ENCODE measurements at regions not wholly inside any gene's neighbourhood (a gene's known extent, or its start where the extent isn't known, plus 50 kb on each side); places are given as distances from the start of the nearest gene placed in this dataset.

DNA sequence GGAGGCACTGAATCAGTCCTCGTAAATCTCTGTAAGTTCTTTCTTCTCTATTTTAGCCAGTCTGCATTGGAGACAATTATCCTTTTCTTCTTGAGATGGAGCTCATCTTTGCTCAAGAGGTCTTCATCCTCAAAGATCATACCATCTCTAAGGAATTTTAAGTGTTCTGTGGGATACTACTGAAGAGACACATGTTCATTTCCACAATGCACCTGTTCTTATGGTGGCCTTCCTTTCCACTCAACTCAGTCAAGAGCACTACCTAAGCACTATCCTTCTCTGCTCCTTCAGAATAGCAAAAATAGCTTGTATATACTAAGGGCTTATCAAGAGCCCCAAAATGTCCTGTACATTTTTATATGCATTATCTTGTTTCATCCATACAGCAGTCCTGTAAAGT is 214.0 kb downstream of the KLF5 start:
- no peak for DNase-seq

DNA sequence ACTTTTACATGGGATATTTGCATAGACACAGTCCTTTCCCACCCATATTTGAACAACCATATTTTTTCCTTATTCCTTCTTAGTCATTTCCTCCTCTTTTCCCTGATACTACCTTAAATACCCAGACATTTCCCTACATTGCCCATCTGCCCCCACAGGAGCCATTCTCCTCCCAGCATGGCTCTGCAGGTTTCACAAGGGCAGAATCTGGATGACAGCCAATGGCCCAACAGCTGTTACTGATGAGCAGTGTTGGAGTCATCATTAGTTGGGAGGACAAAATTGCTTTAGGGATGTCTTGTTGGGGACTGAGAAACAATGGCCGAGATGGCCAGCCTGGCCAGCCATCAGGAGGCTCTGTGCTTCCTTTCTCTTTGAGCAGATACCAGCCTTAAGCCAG is 209.5 kb downstream of the KLF5 start:
- peak; percentile 7 for DNase-seq

DNA sequence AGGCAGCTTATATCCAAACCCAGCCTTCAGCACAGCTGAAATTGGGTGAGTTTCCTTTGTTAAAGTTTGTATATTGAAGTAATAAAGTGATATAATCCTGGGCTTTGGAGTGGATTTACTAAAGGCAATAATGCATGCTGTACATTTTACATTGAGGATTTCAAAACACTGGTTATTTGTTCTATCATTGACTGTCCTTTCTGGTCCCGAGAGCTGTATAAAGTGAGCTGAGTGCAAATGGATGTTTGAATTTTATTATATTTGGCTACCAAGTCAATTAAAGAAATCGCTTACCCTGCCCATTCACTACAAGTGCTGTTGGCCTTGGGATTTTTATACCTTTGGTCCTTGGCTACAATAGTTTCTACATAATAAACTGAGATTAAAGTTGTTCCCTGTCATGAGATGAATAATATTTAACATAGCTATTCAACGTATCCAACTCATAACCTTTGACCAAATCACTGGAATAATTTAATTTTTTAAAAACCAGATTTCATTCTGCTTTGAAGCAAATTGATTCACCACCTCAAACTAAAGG is 207.9 kb downstream of the KLF5 start:
- no peak for DNase-seq

DNA sequence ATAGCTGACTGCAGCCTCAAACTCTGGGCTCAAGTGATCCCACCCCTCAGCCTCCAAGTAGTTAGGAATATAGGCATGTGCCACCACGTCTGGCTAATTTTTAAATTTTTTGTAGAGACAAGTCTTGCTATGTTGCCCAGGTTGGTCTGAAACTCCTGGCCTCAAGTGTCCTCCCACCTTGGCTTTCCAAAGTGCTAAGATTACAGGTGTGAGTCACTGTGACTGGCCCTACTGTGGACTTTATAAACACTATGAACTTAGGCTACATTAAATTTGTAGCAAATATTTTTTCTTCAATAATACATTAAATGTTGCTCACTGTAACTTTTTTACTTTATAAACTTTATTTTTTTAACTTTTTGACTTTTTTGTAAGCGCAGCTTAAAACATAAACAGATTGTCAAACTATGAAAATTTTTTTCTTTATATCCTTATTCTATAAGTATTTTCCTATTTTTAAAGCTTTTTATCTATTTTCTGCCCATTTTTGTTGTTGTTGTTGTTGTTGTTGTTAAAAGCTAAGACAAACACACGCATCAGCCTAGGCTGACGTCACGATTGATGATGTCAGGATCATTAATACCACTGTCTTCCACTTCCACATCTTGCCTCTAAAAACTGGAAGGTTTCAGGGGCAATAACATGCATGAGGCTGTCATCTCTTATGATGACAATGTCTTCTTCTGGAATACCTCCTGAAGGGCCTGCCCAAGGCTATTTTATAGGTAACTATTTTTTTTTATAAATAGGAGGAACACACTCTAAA is 204.2 kb downstream of the KLF5 start:
- no peak for DNase-seq

DNA sequence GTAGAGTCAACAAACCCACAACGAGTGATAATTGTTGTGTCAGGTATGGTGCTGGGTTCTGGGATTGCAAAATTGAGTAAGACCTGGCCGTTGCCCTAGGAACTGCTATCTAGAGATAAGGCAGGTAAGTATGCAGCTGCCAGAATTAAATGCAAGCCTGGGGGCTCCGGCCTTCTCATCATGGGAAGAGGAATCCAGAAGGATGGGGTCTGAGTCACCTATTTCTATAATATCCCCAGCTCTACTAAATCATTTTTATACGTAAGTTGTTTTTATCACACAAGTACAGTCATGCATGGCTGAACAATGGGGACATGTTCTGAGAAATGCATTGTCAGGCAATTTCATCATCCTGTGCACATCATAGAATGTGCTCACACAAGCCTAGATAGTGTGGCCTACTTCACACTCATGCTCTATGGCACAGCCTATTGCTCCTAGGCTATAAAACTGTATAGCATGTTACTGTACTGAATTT is 203.0 kb downstream of the KLF5 start:
- no peak for DNase-seq

DNA sequence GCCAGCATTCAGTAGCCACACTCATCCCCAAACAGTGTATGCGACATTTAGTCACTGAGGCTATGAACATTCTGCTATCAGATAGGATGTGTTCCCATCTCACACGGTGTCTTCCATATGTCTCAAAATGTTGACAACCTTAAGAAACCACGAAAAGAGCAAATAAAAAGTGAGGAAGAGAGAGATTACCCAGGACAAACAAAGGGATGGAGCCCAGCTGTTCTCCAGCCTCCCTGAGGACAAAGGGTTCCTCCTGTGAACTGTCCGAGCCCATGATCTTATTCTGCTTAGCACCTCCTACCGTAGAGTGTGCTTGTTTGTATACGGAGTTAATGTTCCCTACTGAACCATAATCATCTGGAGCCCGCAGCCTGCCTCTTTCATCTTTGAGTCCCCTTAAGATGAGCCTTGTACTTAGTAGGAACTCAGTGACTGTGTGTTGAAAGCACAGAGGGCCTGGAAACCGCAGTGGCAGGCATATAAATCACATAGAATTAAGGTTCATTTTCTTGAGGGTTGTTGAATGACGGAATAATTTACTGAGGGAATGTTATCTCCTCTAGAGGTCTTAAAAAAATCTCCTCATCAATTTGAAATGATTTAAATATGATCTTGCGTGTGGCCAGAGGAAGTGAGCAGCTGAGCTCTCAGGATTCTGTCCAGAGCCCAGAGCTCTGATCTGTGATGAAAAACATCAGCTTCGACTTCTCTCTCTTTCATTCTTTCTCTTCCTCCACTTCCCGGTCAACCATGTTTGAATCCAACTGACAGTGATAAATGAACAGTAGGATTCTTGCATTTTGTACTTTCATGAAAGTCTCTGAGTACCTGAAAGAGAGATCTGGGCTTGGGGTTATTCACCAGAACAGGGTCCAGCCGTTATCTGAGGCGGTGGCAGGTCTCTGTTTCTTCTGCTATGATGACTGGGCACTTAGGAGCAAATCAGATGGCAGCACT is 200.5 kb downstream of the KLF5 start:
- no peak for DNase-seq

DNA sequence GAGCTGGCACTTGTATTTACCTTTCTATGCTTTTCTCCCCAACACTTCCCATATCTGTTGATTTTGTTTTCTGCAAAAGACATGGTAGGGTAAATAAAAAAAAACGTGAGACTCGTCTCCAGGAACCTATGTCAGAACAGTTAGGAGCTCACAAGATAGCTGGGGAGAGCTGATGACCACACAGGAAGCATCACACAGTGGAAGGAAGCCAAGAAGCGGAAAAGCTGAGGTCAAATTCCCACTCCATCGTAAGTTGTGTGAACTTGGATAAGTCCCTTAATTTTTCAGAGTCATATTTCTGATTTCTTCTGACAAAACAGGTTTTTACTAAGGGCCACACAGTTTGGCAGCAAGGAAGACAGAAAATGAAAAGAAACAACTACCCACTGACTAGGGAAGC is 199.6 kb downstream of the KLF5 start:
- DNase-seq = no peak

DNA sequence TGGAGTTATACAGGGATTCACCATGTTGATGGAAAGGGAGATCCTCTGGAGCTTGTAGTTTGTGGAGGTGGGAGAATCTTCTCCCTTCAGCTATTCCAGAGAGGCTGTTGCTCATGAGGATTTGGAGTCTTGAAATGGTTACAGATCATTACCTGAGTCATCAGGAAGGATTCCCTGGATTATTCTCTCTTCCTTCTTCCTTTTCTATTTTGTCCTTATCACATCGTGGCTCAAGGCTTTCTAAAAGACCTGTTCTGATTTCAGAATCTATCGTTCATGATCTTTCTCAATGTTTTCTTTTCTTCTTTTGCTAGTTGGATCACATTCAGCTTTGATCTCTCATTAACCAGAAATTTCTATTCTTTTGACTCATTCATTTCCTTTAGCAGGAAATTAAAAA is 196.0 kb downstream of the KLF5 start:
- DNase-seq = no peak

DNA sequence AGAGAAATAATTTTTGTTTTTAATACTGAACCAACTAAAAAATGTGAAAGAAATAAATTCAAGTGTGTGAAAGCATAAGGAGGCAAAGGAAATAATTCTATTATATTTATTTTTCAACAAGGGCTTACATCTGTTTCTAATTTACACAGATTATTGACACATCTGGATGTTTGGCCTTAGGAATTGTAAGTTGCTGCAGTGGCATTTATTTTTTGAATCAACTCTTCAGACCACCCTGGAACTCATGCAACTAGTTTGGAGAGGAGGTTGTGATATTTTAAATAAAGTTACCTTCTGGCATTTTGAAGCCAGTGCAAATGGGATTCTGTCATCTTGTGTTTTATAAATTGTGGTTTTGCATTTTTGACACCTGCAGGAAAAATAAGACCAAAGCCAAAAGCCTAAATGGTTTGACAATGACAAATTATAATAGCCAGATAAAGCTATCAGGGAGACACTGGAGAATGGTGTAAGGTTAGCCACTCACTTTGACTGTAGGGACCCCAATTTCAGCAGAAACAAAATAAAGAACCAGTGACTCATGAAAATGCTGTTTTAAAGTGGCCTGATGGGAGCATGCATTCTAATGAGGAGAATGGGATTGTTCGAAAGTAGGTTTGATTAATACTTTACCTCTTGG is 192.9 kb downstream of the KLF5 start:
- no peak for DNase-seq

DNA sequence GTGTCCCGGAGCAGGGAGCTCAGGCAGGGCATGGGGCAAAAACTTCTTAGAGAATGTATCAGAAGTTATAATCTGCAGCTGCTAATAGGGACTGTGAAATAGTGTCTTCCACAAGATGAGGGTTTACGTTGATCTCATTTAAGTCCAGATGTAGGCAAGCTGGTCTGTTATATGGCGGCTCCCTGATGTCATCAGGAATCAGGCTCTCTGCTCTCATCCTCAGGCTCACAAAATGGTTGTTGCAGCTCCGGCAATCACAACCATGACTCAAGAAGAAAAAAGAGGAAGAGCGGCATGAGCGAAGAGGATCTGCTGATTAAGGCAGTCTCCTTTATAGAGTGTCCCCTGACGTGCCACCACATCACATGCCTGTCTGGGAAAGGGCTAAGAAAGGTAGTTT is 191.3 kb downstream of the KLF5 start:
- no peak for DNase-seq

DNA sequence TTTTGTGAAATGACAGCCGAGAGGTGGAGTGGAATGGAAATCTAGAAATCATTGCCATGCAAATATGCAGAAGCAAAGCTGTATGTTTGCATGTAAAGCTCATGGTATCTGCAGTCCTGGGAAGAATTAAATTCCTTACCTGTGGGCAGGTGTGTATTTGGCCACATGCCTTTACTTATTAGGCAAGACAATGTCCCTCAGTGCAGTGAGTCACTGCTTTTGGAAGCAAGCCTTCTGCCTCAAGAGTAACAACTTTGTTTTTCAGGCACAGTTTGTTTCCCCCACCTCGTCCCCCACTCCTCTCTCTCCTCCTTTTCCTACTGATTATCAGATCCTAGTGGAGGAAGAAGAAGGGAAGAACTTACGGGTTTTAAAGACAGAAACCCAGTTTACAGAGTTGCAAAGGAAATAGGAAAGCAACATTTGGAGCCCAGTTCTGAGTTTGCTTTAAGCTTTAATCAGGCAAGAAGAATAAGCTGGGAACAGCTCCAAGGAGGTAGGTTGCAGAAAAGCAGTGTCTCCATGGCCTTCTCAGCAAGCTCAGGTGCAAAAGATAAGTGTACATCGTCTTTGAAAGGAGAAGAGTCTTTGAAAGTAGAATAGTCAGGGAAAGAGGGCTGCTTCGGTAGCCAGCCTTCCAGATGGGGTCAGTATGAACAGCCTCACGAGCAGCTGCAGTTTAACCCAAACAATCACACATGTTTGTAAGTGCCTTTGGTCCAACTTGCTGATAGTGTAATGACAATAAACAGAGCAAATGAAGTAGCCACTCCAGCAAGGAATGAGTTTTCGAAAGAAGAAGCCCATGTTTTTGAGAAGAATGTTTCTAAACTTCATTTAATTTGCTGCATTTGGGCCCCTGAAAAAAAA is 190.1 kb downstream of the KLF5 start:
- DNase-seq = no peak

DNA sequence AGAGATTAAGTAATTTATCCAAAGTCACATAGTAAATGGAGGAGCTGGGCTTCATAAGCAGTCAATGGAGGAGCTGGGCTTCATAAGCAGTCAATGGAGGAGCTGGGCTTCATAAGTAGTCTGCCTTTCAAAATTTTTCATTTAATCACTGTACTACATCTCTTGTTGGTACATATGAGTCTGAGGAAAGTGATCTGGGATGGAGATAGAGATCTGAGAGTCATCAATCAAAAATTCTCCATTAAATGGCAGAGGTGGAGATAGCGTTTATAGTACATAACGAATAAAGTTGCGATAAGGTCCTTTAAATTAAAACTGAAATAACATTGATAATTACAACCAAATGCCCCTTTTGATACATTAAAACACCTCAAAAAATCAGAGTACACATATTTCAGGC is 189.3 kb downstream of the KLF5 start:
- no peak for DNase-seq

DNA sequence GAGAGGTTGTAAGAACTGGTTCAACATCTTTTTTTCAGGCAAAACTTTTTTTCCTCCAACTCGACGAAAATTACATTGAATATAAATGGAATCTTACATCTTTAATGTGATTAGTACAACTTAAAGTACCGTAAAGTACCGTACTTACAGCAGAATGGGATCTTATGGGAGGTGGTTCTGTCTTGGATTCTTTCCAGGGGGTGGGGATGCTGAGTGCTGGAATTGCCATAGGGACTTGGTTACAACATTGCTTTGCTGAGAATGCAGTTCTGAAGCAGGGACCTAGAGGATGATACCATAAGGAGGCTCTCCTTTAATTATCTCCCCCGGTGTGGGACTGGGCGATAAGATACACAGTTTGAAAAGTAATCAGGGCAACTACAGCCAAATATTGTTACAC is 186.4 kb downstream of the KLF5 start:
- DNase-seq = no peak

DNA sequence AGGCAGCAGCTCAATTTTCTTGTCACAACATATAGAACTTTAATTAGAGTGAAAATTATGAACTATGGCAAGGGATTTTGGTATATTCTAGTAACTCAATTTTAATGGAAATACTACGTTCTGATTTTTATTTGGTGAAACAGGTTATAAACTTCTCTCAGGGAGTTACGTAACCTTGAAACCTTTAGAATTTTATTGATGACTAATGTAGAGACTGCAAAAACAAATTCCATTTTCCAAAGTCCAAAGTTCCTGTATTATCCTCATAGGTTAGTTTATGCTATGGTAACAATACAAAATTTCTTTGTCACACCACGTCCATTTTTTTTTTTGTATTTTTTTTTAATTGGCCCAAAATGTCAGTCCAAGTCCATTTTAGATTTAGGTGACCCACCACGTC is 185.7 kb downstream of the KLF5 start:
- no peak for DNase-seq

DNA sequence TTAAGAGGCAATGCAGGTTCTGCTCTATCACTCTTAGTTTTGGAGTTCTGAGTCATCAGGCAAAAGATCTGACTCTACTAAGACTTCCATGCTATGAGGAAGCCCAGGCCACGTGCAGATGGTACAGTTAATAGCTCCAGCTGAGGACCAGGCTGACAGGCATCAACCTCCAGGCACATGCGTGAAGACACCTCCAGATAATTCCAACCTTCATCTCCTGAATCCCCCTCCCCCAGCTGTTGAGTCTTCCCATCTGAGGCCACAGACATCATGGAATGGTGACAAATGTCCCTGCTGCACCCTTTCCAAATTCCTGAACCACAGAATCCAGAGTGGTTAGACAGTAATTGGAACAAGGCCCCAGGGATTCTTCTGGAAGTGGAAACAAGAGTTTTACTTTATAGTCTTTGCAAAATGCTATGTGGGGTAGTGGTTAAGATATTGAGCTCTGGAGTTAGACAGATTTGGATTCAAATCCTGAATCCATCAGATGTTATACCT is 183.8 kb downstream of the KLF5 start:
- no peak for DNase-seq

DNA sequence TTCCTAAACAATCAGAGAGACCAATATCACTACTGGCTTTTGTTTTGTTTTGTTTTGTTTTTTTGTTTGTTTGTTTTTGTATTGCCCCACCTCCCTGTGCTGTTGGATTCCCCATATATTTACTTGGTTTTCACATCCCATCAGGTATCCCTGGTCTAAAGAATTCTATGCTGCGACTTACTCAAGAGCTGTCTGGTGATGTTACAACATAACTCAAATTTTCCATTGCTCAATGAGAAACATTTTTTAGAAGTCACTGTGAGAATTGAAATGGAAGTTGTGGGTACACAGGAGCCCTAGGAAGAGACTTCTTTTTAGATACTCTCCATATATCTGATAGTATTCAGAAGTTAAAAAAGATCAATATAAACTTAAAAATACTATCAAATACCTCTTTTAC is 181.4 kb downstream of the KLF5 start:
- no peak for DNase-seq

DNA sequence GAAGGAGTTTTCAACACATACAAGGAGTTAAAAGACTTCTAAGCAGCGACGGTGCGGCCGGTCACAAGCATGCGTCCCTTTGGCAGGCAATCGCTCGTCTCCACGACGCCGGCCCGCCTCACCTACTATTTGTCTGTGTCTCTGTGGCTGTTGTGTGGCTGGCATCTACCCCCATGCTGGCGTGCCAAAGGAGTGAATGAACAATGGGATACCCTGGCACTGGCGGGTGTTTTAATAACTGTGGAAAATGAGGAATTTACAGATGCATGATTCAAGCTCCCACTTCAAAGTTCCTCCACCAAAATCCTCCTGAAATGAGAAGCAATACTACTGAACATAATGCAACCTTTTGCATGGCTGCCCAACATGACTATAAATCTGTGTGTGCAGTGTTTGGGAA is 176.6 kb downstream of the KLF5 start:
- DNase-seq = no peak

DNA sequence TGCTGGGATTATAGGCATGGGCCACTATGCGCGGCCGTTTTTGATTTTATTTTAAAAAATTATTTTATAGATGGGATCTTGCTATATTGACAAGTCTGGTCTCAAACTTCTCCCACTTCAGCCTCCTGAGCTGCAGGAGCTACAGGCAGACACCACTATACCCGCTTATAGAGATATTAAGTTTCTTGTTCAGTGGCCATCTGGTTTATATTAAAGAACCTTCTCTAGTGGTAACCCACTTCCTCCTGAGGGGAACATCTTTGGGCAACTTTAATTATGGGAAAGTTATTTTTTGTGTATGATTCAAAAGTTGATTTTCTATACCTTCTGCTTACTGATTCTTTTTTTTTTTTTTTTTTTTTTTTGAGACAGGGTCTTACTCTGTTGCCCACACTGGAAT is 172.7 kb downstream of the KLF5 start:
- DNase-seq = no peak

DNA sequence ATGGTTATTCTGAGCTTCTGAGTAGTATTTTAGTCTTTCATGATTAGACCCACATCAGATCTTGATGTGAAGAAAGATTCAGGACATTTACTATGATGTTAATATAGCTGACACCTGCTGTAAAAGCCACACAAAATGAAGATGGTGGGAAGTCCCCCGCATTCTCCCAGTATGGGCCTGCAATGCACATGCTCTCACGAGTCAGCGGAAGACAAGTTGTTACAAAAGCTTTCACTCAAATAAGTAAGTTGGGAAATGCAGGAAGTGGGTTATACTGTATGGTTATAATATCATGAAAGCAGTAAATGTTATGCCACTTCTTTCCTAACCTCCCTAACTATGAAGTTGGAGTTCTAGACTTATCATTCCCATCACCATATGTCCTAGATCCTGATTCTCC is 171.9 kb downstream of the KLF5 start:
- DNase-seq = no peak

DNA sequence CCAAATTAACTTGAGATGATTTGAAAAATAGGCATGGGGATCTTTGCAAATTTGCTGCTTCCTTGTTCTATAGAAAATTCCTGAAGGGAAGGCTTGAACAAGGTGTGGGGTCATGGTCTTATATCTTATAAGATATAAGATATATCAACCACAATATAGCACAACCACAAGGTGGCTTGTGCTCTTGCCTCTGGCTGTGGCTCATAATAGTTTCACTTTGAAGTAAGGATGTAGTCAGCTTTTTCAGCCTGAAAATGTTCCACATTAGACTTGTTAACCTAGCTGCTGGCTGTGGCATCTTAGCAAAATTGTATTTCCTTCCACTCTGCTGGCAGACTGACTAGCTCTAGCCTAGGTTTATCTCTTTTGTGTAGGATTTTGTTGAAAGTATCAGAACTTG is 169.7 kb downstream of the KLF5 start:
- DNase-seq = no peak

DNA sequence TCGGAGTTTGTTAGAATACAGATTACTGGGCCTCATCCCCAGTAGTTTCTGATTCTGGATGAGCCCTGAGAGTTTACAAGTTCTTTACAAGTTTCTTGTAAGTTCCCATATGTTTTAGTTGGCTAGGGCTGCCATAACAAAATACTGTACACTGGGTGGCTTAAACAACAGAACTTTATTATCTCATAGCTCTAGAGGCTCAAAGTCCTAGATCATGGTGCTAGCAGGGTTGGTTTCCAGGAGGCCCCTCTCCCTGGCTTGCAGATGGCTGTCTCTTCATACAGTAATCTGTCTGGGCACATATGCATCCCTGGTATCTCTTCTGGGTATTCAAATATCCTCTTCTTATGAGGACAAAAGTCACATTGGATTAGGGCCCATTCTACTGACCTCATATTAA is 167.2 kb downstream of the KLF5 start:
- no peak for DNase-seq

DNA sequence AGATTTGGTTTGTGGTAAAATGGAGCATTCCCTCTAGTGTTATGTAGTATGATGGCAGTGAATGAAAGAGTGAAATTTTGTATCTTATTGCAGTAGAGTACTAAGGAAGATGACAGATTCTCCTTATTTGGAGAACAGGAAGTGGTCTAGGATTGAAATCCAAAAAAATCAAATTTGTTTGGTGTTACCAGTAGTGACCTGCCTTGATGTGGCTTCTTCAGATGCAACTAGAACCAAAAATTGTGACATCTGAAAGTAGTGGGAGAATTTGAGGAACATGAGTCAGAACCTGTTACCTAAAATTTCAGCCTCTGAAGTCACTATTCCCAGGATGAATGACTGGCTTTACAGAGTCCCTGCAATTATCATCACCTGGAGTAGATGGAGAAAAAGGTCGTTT is 165.9 kb downstream of the KLF5 start:
- no peak for DNase-seq
